ENCODE measurements at regions not wholly inside any gene's neighbourhood (a gene's known extent, or its start where the extent isn't known, plus 50 kb on each side); places are given as distances from the start of the nearest gene placed in this dataset.
"Not testable (repeated sequence)": the region's sequence is repeated elsewhere in the genome, so short reads cannot be mapped to it uniquely, and the experiment has no call there.

GRCh38 chr22:35475545-35475944 lies 65.1 kb upstream of the RASD2 start:
- DNase-seq (ENCODE audit: low spot score): no peak

- no peak for DNase-seq (ENCODE audit: low spot score)
Observed at GRCh38 chr22:35476341-35476740, 64.3 kb upstream of the RASD2 start.

DNA sequence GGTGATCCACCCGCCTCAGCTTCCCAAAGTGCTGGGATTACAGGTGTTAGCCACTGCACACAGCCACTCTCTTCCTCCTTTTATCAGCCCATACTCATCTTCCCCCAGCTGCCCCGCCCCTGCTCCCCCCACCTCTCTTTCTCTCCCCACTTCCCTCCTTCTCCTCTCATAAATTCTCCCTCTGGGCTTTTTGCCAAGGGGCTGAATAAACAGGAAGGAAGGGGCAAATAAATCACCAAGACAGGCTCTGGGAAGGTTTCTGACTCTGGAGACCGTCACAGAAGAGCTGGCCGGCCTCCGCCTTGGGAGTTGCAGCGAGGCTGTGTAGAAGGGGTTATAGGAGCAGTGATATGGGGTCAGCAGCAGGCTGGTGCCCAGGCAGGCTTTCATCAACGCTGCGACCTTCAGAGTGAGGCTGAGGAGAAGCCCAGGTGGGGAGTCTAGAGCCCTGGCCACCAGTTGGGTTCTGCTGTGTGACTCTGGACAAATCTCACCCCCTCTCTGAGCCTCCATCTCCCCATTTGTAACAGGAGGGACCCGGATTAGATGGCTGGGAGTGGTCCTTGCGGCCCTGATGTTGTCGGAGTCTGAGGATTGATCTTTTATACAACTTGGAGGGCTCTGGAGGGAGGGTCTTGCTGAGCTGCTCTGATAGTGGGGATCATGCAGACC lies 62.6 kb upstream of the RASD2 start:
- DNase-seq (ENCODE audit: low spot score): peak; percentile 57

DNA sequence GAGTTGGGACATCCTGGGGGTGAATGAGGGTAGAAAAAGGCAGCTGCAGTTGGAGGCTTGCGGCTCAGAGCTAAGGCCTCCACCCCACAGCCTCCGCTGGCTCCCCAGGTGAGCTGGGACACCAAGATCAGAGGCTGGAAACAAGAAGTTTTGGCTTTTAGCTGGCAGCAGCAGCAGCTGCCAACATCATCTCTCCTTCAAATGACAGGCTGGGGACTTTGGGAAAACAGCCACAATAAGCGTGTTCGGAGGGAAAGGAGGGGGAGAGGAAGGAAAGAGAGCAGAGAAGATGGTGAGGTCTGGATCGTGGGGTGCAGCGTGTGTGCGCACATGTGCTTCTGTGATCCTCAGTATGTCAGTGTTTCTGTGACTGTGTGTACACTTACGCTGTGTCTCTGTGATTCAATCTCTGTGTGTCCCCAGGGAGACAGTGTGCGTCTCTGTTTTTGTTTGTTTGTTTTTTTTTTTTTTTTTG lies 62.0 kb upstream of the RASD2 start:
- DNase-seq (ENCODE audit: low spot score): no peak

DNA sequence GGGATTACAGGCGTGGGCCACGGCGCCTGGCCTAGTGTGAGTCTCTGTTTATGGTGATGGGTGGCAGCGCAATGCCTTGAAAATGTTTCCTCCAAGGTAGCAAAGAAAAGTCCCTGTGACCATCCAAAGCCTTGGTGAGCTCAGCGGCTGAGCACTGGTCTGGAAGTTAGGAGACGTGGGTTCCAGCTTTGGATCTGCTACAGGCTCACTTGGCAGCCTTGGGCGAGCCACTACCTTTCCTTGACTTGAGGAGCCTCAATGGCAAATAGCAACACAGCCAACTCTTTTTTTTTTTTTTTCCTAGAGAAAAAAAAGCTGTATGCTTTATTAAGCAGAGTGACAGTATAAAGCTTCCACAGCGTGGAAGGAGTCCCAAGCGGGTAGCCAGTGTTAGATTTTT lies 61.3 kb upstream of the RASD2 start:
- no peak for DNase-seq (ENCODE audit: low spot score)

GRCh38 chr22:35479985-35480550 lies 60.6 kb upstream of the RASD2 start:
- DNase-seq (ENCODE audit: low spot score): no peak

- no peak for DNase-seq (ENCODE audit: low spot score)
Observed at GRCh38 chr22:35480627-35481550, 59.7 kb upstream of the RASD2 start.

GRCh38 chr22:35482311-35482710 lies 58.3 kb upstream of the RASD2 start:
- DNase-seq (ENCODE audit: low spot score): no peak

DNA sequence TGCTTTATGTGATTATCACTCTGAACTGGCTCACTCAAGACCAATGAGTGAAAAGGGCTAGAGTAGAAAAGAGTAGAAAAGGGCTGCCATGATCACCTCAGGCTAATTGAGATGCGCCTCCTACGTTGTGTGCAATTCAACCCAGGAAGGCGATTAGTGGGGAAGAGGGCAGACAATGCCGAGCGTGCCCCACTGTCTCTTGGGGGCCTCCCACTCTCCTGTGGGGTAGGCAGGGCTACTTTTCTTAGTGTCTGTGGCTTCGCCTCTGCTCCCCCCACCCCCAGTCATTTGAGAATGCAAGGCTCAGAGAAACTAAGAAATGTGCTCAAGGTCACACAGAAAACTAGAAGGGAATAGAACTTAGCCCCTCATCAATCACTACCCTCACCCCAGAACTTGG lies 57.7 kb upstream of the RASD2 start:
- DNase-seq (ENCODE audit: low spot score): no peak

DNA sequence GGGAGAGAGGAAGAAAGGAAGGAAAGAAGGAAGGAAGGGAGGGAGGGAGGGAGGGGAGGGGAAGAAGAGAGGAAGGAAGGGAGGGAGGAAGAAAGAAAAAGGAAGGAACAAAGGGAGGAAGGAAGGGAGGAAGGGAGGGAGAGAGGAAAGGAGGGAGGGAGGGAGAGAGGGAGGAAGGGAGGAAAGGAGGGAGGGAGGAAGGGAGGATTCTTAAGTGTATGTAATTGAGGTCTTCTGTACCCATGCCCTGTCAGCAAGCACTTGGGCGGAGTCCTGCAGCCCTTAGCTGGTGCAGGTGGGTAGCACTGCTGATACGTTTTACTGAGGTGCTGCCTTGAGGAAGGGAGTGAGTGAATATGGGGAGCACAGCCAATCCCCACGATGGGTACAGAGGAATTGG lies 56.9 kb upstream of the RASD2 start:
- DNase-seq (ENCODE audit: low spot score): no peak

DNA sequence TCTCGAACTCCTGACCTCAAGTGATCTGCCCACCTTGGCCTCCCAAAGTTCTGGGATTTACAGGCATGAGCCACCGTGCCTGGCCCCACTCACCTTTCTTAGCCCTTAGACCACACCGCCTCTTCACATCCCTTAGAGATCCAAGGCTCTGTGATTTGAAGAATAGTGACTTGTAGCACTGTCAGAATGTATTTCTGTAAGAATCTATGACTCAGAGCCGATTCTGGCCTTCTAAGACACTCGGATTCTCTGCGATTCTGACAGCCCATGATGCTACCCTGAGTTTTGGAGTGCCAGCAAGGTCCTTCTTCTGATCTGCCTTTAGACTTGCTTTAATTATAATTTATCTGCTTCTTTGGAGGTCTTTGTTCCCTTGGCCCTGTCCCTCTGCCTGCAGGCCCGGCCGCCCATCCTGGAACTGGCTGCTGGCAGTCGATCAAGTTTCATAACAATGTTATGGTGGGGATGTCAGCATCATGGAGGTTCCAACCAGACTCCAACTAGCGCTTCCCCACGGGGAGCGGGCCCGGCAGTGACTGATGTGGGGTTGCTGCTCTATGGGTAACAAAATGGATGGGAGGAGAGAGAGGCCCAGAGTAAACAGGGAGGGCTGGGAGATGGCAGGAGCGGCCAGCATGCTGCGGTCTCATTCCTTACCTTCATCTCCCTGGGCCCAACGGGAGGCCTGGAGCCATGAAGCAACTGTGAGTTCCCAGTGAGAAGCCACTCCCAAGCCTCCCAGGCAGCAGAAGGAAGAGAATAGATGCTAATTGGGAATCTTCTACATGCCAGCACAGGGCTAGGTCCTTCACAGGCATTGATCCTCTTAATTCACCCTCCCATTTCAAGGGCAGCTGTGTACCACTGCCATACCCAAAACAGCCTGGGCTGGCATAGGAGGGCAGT lies 55.7 kb upstream of the RASD2 start:
- no peak for DNase-seq (ENCODE audit: low spot score)

- no peak for DNase-seq (ENCODE audit: low spot score)
Observed at GRCh38 chr22:35486116-35486631, 54.5 kb upstream of the RASD2 start.

- not testable (repeated sequence) for DNase-seq (ENCODE audit: low spot score)
Observed at GRCh38 chr22:35487623-35488022, 53.0 kb upstream of the RASD2 start.

GRCh38 chr22:35488513-35488912 lies 52.1 kb upstream of the RASD2 start:
- no peak for DNase-seq (ENCODE audit: low spot score)

GRCh38 chr22:35489239-35489638 lies 51.4 kb upstream of the RASD2 start:
- no peak for DNase-seq (ENCODE audit: low spot score)
